ENCODE measurements at regions not wholly inside any gene's neighbourhood (a gene's known extent, or its start where the extent isn't known, plus 50 kb on each side); places are given as distances from the start of the nearest gene placed in this dataset.

GRCh38 chr2:239589270-239589825, 188.5 kb upstream of the HDAC4 start:
- TF ChIP-seq EZH2 (IDR thresholded peaks at IDR 0.05; ENCODE audit: borderline replicate concordance, low read depth, low read length, severe bottlenecking) (no peak), CTCF (IDR thresholded peaks at IDR 0.05; ENCODE audit: extremely low read depth in 1 of 2, insufficient read depth in 1 of 2, low read depth in 1 of 2, low read length in 2 of 2) (no peak)
